DMS114 treated with DMSO at 0.1 percent for 48 hours (cell line): ENCODE measurements at regions not wholly inside any gene's neighbourhood (a gene's known extent, or its start where the extent isn't known, plus 50 kb on each side); places are given as distances from the start of the nearest gene placed in this dataset.
"Not testable (repeated sequence)": the region's sequence is repeated elsewhere in the genome, so short reads cannot be mapped to it uniquely, and the experiment has no call there.

Experiments
- DNase-seq: peaks from one replicate; lab custom pipeline; 2025; ENCODE audit not compliant: unreplicated experiment; lab: John Stamatoyannopoulos, UW

- no peak for DNase-seq
Observed at GRCh38 chr3:153539263-153539662, 377.2 kb downstream of the RAP2B start.

GRCh38 chr3:153545471-153545870 is 383.4 kb downstream of the RAP2B start:
- no peak for DNase-seq

- no peak for DNase-seq
Observed at GRCh38 chr3:153547970-153548369, 385.9 kb downstream of the RAP2B start.

GRCh38 chr3:153549686-153550085 is 387.7 kb downstream of the RAP2B start:
- not testable (repeated sequence) for DNase-seq

- DNase-seq: no peak
Observed at GRCh38 chr3:153551536-153552285, 389.7 kb downstream of the RAP2B start.

- no peak for DNase-seq
Observed at GRCh38 chr3:153552887-153553604, 391.0 kb downstream of the RAP2B start.

- DNase-seq: no peak
Observed at GRCh38 chr3:153553605-153553945, 391.5 kb downstream of the RAP2B start.

- DNase-seq: no peak
Observed at GRCh38 chr3:153555919-153556318, 393.9 kb downstream of the RAP2B start.

GRCh38 chr3:153559366-153559765 is 397.3 kb downstream of the RAP2B start:
- DNase-seq: not testable (repeated sequence)

- DNase-seq: no peak
Observed at GRCh38 chr3:153567011-153567410, 405.0 kb downstream of the RAP2B start.

- DNase-seq: no peak
Observed at GRCh38 chr3:153567556-153567955, 405.5 kb downstream of the RAP2B start.

GRCh38 chr3:153570481-153570880 is 408.5 kb downstream of the RAP2B start:
- not testable (repeated sequence) for DNase-seq

- no peak for DNase-seq
Observed at GRCh38 chr3:153572165-153572564, 410.1 kb downstream of the RAP2B start.

- no peak for DNase-seq
Observed at GRCh38 chr3:153572654-153573053, 410.6 kb downstream of the RAP2B start.

- DNase-seq: no peak
Observed at GRCh38 chr3:153573481-153573880, 411.5 kb downstream of the RAP2B start.

- no peak for DNase-seq
Observed at GRCh38 chr3:153574445-153574844, 412.4 kb downstream of the RAP2B start.

GRCh38 chr3:153577059-153577736 is 415.2 kb downstream of the RAP2B start:
- no peak for DNase-seq

GRCh38 chr3:153578046-153578445 is 416.0 kb downstream of the RAP2B start:
- DNase-seq: no peak

GRCh38 chr3:153590051-153590450 is 428.0 kb downstream of the RAP2B start:
- no peak for DNase-seq

GRCh38 chr3:153591561-153592245 is 429.7 kb downstream of the RAP2B start:
- DNase-seq: no peak

GRCh38 chr3:153595186-153595815 is 433.3 kb downstream of the RAP2B start:
- no peak for DNase-seq
